IMR-90 (cell line): ENCODE measurements at regions not wholly inside any gene's neighbourhood (a gene's known extent, or its start where the extent isn't known, plus 50 kb on each side); places are given as distances from the start of the nearest gene placed in this dataset.

ENCODE experiments used
- ATAC-seq: fragments of 200-7000 bp; cut with Tn5 transposase; 2 replicates; pipeline ENCODE4 v1.9.1; 2020; ENCODE audit warnings: low read depth, mild to moderate bottlenecking, moderate library complexity
- BruUV-seq: library from RNA; stranded (reverse); fragments of 400-500 nt; replicated peaks from 2 replicates; lab custom pipeline; 2021; lab: Mats Ljungman, UMichigan
- CTCF ChIA-PET: fragments of 300-600 bp; formaldehyde crosslinking; extraction: SDS; loops from one replicate; lab custom pipeline; 2021; ENCODE audit warnings: antibody characterized with exemption; lab: Yijun Ruan, JAX
- POLR2A ChIA-PET: fragments of 300-600 bp; sonication (Branson Sonifier 250); formaldehyde crosslinking; loops from one replicate; lab custom pipeline; 2022; ENCODE audit warnings: antibody characterized with exemption; ENCODE audit not compliant: unreplicated experiment; lab: Charles Lee
- DNase-seq: peaks from one replicate; pipeline ENCODE4 v3.0.0; 2013
- H2AFZ ChIP-seq: replicated peaks from 2 replicates; pipeline ENCODE3; 2013; ENCODE audit warnings: low read length, mild to moderate bottlenecking; ENCODE audit not compliant: poor library complexity
- H2AK5ac ChIP-seq: 2 replicates; pipeline ENCODE4 v1.6.1; 2013; ENCODE audit warnings: low read depth, low read length, inconsistent platforms
- H2AK9ac ChIP-seq: replicated peaks from 2 replicates; pipeline ENCODE3; 2013; ENCODE audit warnings: mild to moderate bottlenecking, low read depth, low read length, moderate library complexity; ENCODE audit not compliant: poor library complexity
- H2BK120ac ChIP-seq: 2 replicates; pipeline ENCODE4 v1.6.1; 2013; ENCODE audit warnings: low read depth, low read length, inconsistent platforms
- H2BK15ac ChIP-seq: 3 replicates; pipeline ENCODE4 v1.6.1; 2013; ENCODE audit warnings: low read depth, low read length, inconsistent platforms
- H2BK20ac ChIP-seq: 2 replicates; pipeline ENCODE4 v1.6.1; 2013; ENCODE audit warnings: low read depth, mild to moderate bottlenecking, inconsistent platforms, low read length, moderate library complexity
- H2BK5ac ChIP-seq: 2 replicates; pipeline ENCODE4 v1.6.1; 2013; ENCODE audit warnings: mild to moderate bottlenecking, low read depth, low read length, inconsistent platforms; ENCODE audit not compliant: poor library complexity, severe bottlenecking
- H3K14ac ChIP-seq: replicated peaks from 2 replicates; pipeline ENCODE4 v1.6.1; 2013; ENCODE audit warnings: low read depth, low read length, inconsistent platforms
- H3K18ac ChIP-seq: 2 replicates; pipeline ENCODE4 v1.6.1; 2013; ENCODE audit warnings: low read depth, low read length, control low read depth
- H3K23ac ChIP-seq: 2 replicates; pipeline ENCODE4 v1.6.1; 2013; ENCODE audit warnings: low read depth, low read length, inconsistent platforms
- H3K27ac ChIP-seq: 2 replicates; pipeline ENCODE4 v1.5.1; 2013; ENCODE audit warnings: mild to moderate bottlenecking, control low read depth, low read length; ENCODE audit not compliant: insufficient read depth
- H3K27me3 ChIP-seq: 2 replicates; pipeline ENCODE4 v1.6.1; 2013; ENCODE audit warnings: low read length; ENCODE audit not compliant: control insufficient read depth, insufficient read depth
- H3K36me3 ChIP-seq: 2 replicates; pipeline ENCODE4 v1.6.1; 2013; ENCODE audit warnings: low read length, mixed read lengths; ENCODE audit not compliant: control insufficient read depth, insufficient read depth
- H3K4ac ChIP-seq: 2 replicates; pipeline ENCODE4 v1.6.1; 2013; ENCODE audit warnings: low read depth, low read length, inconsistent platforms
- H3K4me1 ChIP-seq: 2 replicates; pipeline ENCODE4 v1.6.1; 2013; ENCODE audit warnings: low read length, mixed read lengths; ENCODE audit not compliant: control insufficient read depth, insufficient read depth
- H3K4me2 ChIP-seq: 2 replicates; pipeline ENCODE4 v1.6.1; 2013; ENCODE audit warnings: low read depth, mild to moderate bottlenecking, control low read depth, low read length, moderate library complexity
- H3K4me3 ChIP-seq: 2 replicates; pipeline ENCODE4 v1.5.1; 2013; ENCODE audit warnings: low read depth, mild to moderate bottlenecking, control low read depth, low read length, moderate library complexity; ENCODE audit not compliant: insufficient read depth
- H3K56ac ChIP-seq: 2 replicates; pipeline ENCODE4 v1.6.1; 2013; ENCODE audit warnings: low read length, inconsistent platforms; ENCODE audit not compliant: insufficient read depth; ENCODE audit errors: extremely low read depth
- H3K79me1 ChIP-seq, 2 experiments: 2 replicates each; pipeline ENCODE4 v1.6.1; 2013; ENCODE audit warnings: low read length in 2 of 2, inconsistent platforms in 1 of 2, low read depth in 1 of 2
- H3K9ac ChIP-seq: 2 replicates; pipeline ENCODE4 v1.6.1; 2013; ENCODE audit warnings: low read depth, low read length, control low read depth
- H3K9me1 ChIP-seq: 2 replicates; pipeline ENCODE4 v1.6.1; 2013; ENCODE audit warnings: low read length, inconsistent platforms; ENCODE audit not compliant: insufficient read depth
- H3K9me3 ChIP-seq: 2 replicates; pipeline ENCODE4 v1.6.1; 2013; ENCODE audit warnings: low read length; ENCODE audit not compliant: control insufficient read depth, insufficient read depth
- H4K20me1 ChIP-seq: 2 replicates; pipeline ENCODE4 v1.6.1; 2013; ENCODE audit warnings: low read length, inconsistent platforms; ENCODE audit not compliant: insufficient read depth
- H4K5ac ChIP-seq: 2 replicates; pipeline ENCODE4 v1.6.1; 2013; ENCODE audit warnings: mild to moderate bottlenecking, low read depth, low read length, control low read depth
- H4K8ac ChIP-seq, 2 experiments: 2 replicates each; pipeline ENCODE4 v1.6.1; 2013; ENCODE audit warnings: low read depth in 2 of 2, low read length in 2 of 2, control low read depth in 1 of 2, inconsistent platforms in 1 of 2
- H4K91ac ChIP-seq: 2 replicates; pipeline ENCODE4 v1.6.1; 2013; ENCODE audit warnings: low read depth, low read length, inconsistent platforms; ENCODE audit not compliant: insufficient read depth
- BHLHE40 ChIP-seq: fragments of 150-350 bp; IDR thresholded peaks from 2 replicates; pipeline ENCODE4 v1.6.1; 2016; ENCODE audit warnings: mild to moderate bottlenecking, low read depth, low read length
- CEBPB ChIP-seq: IDR thresholded peaks from 2 replicates; pipeline ENCODE4 v1.6.1; 2012; ENCODE audit warnings: low read depth, low read length, improper control_type of control experiment
- CHD1 ChIP-seq: IDR thresholded peaks from 2 replicates; pipeline ENCODE4 v1.6.1; 2012; ENCODE audit warnings: low read depth, low read length, improper control_type of control experiment
- FOS ChIP-seq: fragments of 150-350 bp; IDR thresholded peaks from 2 replicates; pipeline ENCODE4 v1.6.1; 2016; ENCODE audit warnings: low read depth, low read length
- RCOR1 ChIP-seq: IDR thresholded peaks from 2 replicates; pipeline ENCODE4 v1.6.1; 2012; ENCODE audit warnings: mild to moderate bottlenecking, low read length, improper control_type of control experiment; ENCODE audit not compliant: insufficient replicate concordance
- WGBS, 2 experiments: methylation state at CpG; one replicate each; pipeline versions ENCODE4 v1.1.5 to v1.1.7; 2013; ENCODE audit warnings: missing lambda C conversion rate in 2 of 2; ENCODE audit not compliant: insufficient read length in 1 of 2; ENCODE audit errors: extremely low coverage in 2 of 2; 5-methylcytosine and 5-hydroxymethylcytosine counted together
- dilution Hi-C: fragments of 300-500 bp; cut with HindIII; formaldehyde crosslinking; loops from one replicate; pipeline ENCODE4 v1.14.3; 2018; ENCODE audit warnings: low sequenced_read_pairs; ENCODE audit not compliant: unreplicated experiment
- in situ Hi-C: fragments of 300-500 bp; cut with MboI; formaldehyde crosslinking; loops from 3 replicates; pipeline ENCODE4 v1.14.3; 2019; ENCODE audit warnings: low sequenced_read_pairs, inconsistent platforms, mixed read lengths
- intact Hi-C: fragments of 100-400 bp; cut with micrococcal nuclease; formaldehyde crosslinking; loops from 2 replicates; pipeline ENCODE4 v1.10.0; 2022
- TF ChIP-seq, protein P1 (sequence below): fragments of 150-350 bp; IDR thresholded peaks from 2 replicates; pipeline ENCODE4 v1.6.1; 2016; ENCODE audit warnings: low read depth, mild to moderate bottlenecking, low read length, moderate library complexity, borderline replicate concordance
- TF ChIP-seq, protein P2 (sequence below): fragments of 150-350 bp; IDR thresholded peaks from 2 replicates; pipeline ENCODE4 v1.6.1; 2017; ENCODE audit warnings: mild to moderate bottlenecking, antibody characterized with exemption, low read length, low read depth

DNA sequence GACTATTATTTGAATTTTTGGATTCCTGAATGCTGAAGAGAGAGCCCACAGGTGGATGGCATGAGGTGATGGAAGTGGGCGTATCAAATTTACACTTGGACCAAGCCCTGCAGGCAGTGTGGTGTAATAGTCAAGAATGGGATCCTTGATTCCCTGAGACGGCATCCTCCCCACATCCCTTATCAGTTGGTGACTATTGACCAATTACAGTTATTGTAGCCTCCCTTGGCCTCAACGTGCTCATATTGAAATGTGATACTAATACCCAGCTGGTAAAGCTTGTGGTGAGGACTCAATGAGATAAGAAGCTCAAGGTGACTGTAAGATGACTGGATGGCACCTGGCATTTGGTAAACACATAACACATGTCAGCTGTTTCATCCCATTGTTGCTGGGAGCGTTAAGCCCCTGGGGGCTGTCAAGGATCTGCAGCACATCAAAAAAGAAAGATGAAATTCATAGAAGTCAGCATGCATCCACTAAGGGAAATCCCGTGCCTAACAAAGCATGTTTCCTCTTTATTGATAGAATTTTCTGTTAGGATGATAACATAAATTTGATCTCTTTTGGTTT is 65.6 kb upstream of the IRX2 start:
- no CpG with 5 or more reads among the region's 5 CpGs for WGBS, 2 experiments

More for the DNA sequence above, 65.6 kb upstream of the IRX2 start:
- Histone ChIP-seq H3K9me3 (peaks cover 17% of the 10 kb centered on the region; the same call in 1 of the 2 replicates), H2AK5ac (no peak overlapping the region), H4K8ac (no peak overlapping the region), H3K9me1 (no peaks in the 10 kb centered on the region), H3K9ac (no peak overlapping the region), H3K79me1 (no peaks in the 10 kb centered on the region), H2AFZ (no peak overlapping the region), H2BK15ac (no peak overlapping the region), H4K91ac (no peak overlapping the region), H3K4me1 (no peaks in the 10 kb centered on the region), H4K5ac (no peak overlapping the region), H3K56ac (no peak overlapping the region), H4K20me1 (no peaks in the 10 kb centered on the region), H3K4me2 (no peak overlapping the region), H3K4me3 (no peak overlapping the region), H3K4ac (no peak overlapping the region), H2BK20ac (no peak overlapping the region), H2AK9ac (no peak overlapping the region), H2BK5ac (no peak overlapping the region), H3K23ac (no peak overlapping the region), H3K18ac (no peak overlapping the region), H3K36me3 (no peaks in the 10 kb centered on the region), H3K27ac (no peak overlapping the region), H2BK120ac (no peak overlapping the region), H3K14ac (no peak overlapping the region), H3K27me3 (no peaks in the 10 kb centered on the region)
- dilution Hi-C loops (no loop called here), intact Hi-C loops (no loop called here), in situ Hi-C loops (no loop called here)
- CTCF ChIA-PET, result no interaction called here
- DNase-seq (no peak), ATAC-seq (no peak)
- no TSS peak for BruUV-seq
- POLR2A ChIA-PET, result no interaction called here
- no peak for TF ChIP-seq CHD1
- TF ChIP-seq CEBPB, result no peak
- no peak for TF ChIP-seq BHLHE40
- TF ChIP-seq, protein P1, sequence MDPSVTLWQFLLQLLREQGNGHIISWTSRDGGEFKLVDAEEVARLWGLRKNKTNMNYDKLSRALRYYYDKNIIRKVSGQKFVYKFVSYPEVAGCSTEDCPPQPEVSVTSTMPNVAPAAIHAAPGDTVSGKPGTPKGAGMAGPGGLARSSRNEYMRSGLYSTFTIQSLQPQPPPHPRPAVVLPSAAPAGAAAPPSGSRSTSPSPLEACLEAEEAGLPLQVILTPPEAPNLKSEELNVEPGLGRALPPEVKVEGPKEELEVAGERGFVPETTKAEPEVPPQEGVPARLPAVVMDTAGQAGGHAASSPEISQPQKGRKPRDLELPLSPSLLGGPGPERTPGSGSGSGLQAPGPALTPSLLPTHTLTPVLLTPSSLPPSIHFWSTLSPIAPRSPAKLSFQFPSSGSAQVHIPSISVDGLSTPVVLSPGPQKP, result no peak
- no peak for TF ChIP-seq FOS
- TF ChIP-seq, protein P2, sequence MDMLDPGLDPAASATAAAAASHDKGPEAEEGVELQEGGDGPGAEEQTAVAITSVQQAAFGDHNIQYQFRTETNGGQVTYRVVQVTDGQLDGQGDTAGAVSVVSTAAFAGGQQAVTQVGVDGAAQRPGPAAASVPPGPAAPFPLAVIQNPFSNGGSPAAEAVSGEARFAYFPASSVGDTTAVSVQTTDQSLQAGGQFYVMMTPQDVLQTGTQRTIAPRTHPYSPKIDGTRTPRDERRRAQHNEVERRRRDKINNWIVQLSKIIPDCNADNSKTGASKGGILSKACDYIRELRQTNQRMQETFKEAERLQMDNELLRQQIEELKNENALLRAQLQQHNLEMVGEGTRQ, result no peak
- no peak for TF ChIP-seq RCOR1
